PC-3 (cell line): ENCODE measurements at regions not wholly inside any gene's neighbourhood (a gene's known extent, or its start where the extent isn't known, plus 50 kb on each side); places are given as distances from the start of the nearest gene placed in this dataset.
"Not testable (repeated sequence)": the region's sequence is repeated elsewhere in the genome, so short reads cannot be mapped to it uniquely, and the experiment has no call there.

Experiments
- ATAC-seq: fragments of 200-7000 bp; cut with Tn5 transposase; 2 replicates; pipeline ENCODE4 v1.9.1; 2020; ENCODE audit warnings: mild to moderate bottlenecking, moderate library complexity
- BruUV-seq: library from RNA; stranded (reverse); fragments of 400-500 nt; replicated peaks from 2 replicates; lab custom pipeline; 2021; lab: Mats Ljungman, UMichigan
- CTCF ChIA-PET: fragments of 300-600 bp; sonication (Branson Sonifier 250); formaldehyde crosslinking; loops from one replicate; lab custom pipeline; 2022; ENCODE audit warnings: antibody characterized with exemption; lab: Charles Lee
- POLR2A ChIA-PET: fragments of 300-600 bp; sonication (Branson Sonifier 250); formaldehyde crosslinking; loops from one replicate; lab custom pipeline; 2022; ENCODE audit warnings: antibody characterized with exemption; ENCODE audit not compliant: unreplicated experiment; lab: Charles Lee
- DNase-seq: peaks from one replicate; pipeline ENCODE4 v3.0.0-alpha.2; 2015
- H2AFZ ChIP-seq: fragments of 300-600 bp; sonication (generic); 2 replicates; pipeline ENCODE4 v1.6.0; 2016; ENCODE audit warnings: antibody characterized with exemption, low read length
- H3F3A ChIP-seq: fragments of 300-600 bp; sonication (generic); one replicate; pipeline ENCODE4 v1.6.0; 2017; ENCODE audit warnings: antibody characterized with exemption, low read length, control low read depth, mild to moderate bottlenecking; ENCODE audit not compliant: unreplicated experiment
- H3K27ac ChIP-seq: fragments of 300-600 bp; sonication (generic); 2 replicates; pipeline ENCODE4 v1.5.1; 2016; ENCODE audit warnings: mild to moderate bottlenecking, low read length
- H3K27me3 ChIP-seq: fragments of 300-600 bp; sonication (generic); 2 replicates; pipeline ENCODE4 v1.6.1; 2016; ENCODE audit warnings: low read length, mixed read lengths
- H3K36me3 ChIP-seq: fragments of 300-600 bp; sonication (generic); 2 replicates; pipeline ENCODE4 v1.6.1; 2016; ENCODE audit warnings: low read depth, mixed run types, low read length, mixed read lengths
- H3K4me1 ChIP-seq: fragments of 300-600 bp; sonication (generic); 2 replicates; pipeline ENCODE4 v1.5.1; 2016; ENCODE audit warnings: low read length; ENCODE audit not compliant: insufficient read depth
- H3K4me2 ChIP-seq: fragments of 300-600 bp; sonication (generic); 2 replicates; pipeline ENCODE4 v1.6.0; 2016; ENCODE audit warnings: low read length
- H3K4me3 ChIP-seq: fragments of 300-600 bp; sonication (generic); 2 replicates; pipeline ENCODE4 v1.5.1; 2016; ENCODE audit warnings: mild to moderate bottlenecking, low read length, mixed read lengths
- H3K79me2 ChIP-seq: fragments of 300-600 bp; sonication (generic); 2 replicates; pipeline ENCODE4 v1.6.1; 2017; ENCODE audit warnings: low read length, mixed read lengths
- H3K9ac ChIP-seq: fragments of 300-600 bp; sonication (generic); 2 replicates; pipeline ENCODE4 v1.6.0; 2016; ENCODE audit warnings: mild to moderate bottlenecking, low read length
- H3K9me2 ChIP-seq: fragments of 300-600 bp; sonication (generic); replicated peaks from 2 replicates; pipeline ENCODE4 v1.6.1; 2016; ENCODE audit warnings: mixed run types, low read length, mixed read lengths
- H3K9me3 ChIP-seq: fragments of 300-600 bp; sonication (generic); 2 replicates; pipeline ENCODE4 v1.6.1; 2016; ENCODE audit warnings: low read length, mixed read lengths
- H4K20me1 ChIP-seq: fragments of 300-600 bp; sonication (generic); 2 replicates; pipeline ENCODE4 v1.6.1; 2016; ENCODE audit warnings: low read length, mixed read lengths
- CTCF ChIP-seq: fragments of 300-600 bp; sonication (generic); conservative IDR thresholded peaks from 2 replicates; pipeline ENCODE4 v1.5.1; 2017; ENCODE audit warnings: antibody characterized with exemption, low read depth, mild to moderate bottlenecking, low read length
- EZH2 ChIP-seq: fragments of 300-600 bp; sonication (generic); IDR thresholded peaks from one replicate; pipeline ENCODE4 v1.6.1; 2017; ENCODE audit warnings: antibody characterized with exemption, mild to moderate bottlenecking, low read length; ENCODE audit not compliant: unreplicated experiment
- EZH2phosphoT487 ChIP-seq: fragments of 300-600 bp; sonication (generic); IDR thresholded peaks from 2 replicates; pipeline ENCODE4 v1.6.1; 2018; ENCODE audit warnings: mild to moderate bottlenecking, antibody characterized with exemption, low read length, borderline replicate concordance
- intact Hi-C: fragments of 100-400 bp; cut with micrococcal nuclease; formaldehyde crosslinking; loops from 2 replicates; pipeline ENCODE4 v1.9.0; 2023

- H3K4me2 ChIP-seq, POLR2A ChIA-PET, H3K9me3 ChIP-seq, intact Hi-C loops, H3K36me3 ChIP-seq, DNase-seq, H3K9me2 ChIP-seq, H3K9ac ChIP-seq, H4K20me1 ChIP-seq, H3K27me3 ChIP-seq, H3K79me2 ChIP-seq, H3K4me1 ChIP-seq, ATAC-seq, CTCF ChIA-PET, BruUV-seq, H3K4me3 ChIP-seq, H3K27ac ChIP-seq, H2AFZ ChIP-seq, H3F3A ChIP-seq: not testable (repeated sequence)
These were observed 66.0 kb upstream of the SLC25A43 start for GRCh38 chrX:119332855-119333720.

- H3K4me2 ChIP-seq, H3K79me2 ChIP-seq, H3K9me3 ChIP-seq, H3K27me3 ChIP-seq, H2AFZ ChIP-seq, H3K27ac ChIP-seq, H3K4me3 ChIP-seq, H3K36me3 ChIP-seq, H3K4me1 ChIP-seq, H3K9me2 ChIP-seq, ATAC-seq, CTCF ChIA-PET, POLR2A ChIA-PET, H3K9ac ChIP-seq, intact Hi-C loops, DNase-seq, H4K20me1 ChIP-seq, H3F3A ChIP-seq, BruUV-seq: not testable (repeated sequence)
These were observed 65.5 kb upstream of the SLC25A43 start for GRCh38 chrX:119333721-119334032.

- H3K9ac ChIP-seq, H3K27ac ChIP-seq, H2AFZ ChIP-seq, H3K27me3 ChIP-seq, DNase-seq, H3K4me1 ChIP-seq, H3K4me2 ChIP-seq, BruUV-seq, H3F3A ChIP-seq, H4K20me1 ChIP-seq, H3K9me2 ChIP-seq, H3K36me3 ChIP-seq, POLR2A ChIA-PET, intact Hi-C loops, H3K4me3 ChIP-seq, CTCF ChIA-PET, ATAC-seq, H3K79me2 ChIP-seq, H3K9me3 ChIP-seq: not testable (repeated sequence)
These were observed 64.6 kb upstream of the SLC25A43 start for GRCh38 chrX:119334468-119335050.

GRCh38 chrX:119337201-119337600, 61.9 kb upstream of the SLC25A43 start:
- ATAC-seq = no peak
- Histone ChIP-seq H3K9ac (no peak overlapping the region), H3F3A (no peaks in the 10 kb centered on the region), H3K9me3 (no peaks in the 10 kb centered on the region), H3K4me3 (no peak overlapping the region), H3K36me3 (no peaks in the 10 kb centered on the region), H4K20me1 (no peaks in the 10 kb centered on the region), H3K4me1 (no peaks in the 10 kb centered on the region), H3K27ac (no peak overlapping the region), H3K4me2 (no peak overlapping the region), H3K27me3 (no peaks in the 10 kb centered on the region), H3K79me2 (no peaks in the 10 kb centered on the region), H3K9me2 (no peaks in the 10 kb centered on the region), H2AFZ (no peak overlapping the region)
- TF ChIP-seq EZH2phosphoT487 (no peak), EZH2 (no peak), CTCF (no peak)
- intact Hi-C loops = no loop called here
- DNase-seq = no peak
- BruUV-seq = no TSS peak
- CTCF ChIA-PET = interaction anchor here (0.5 kb wide), 1 partner anchor 78 kb away, joined by 3 read pairs; no protein-coding TSS in a partner anchor
- POLR2A ChIA-PET = no interaction called here
